CD4-positive, alpha-beta T cell (primary cell): ENCODE measurements at regions not wholly inside any gene's neighbourhood (a gene's known extent, or its start where the extent isn't known, plus 50 kb on each side); places are given as distances from the start of the nearest gene placed in this dataset.

Experiments used
- ATAC-seq: fragments of 200-7000 bp; cut with Tn5 transposase; one replicate; pipeline ENCODE4 v1.10.0; 2022; ENCODE audit warnings: mild to moderate bottlenecking; ENCODE audit not compliant: poor library complexity
- CTCF ChIA-PET: fragments of 350-600 bp; sonication (Branson Sonifier 250); formaldehyde crosslinking; loops from one replicate; lab custom pipeline; 2021; ENCODE audit warnings: antibody characterized with exemption, inconsistent platforms; lab: Charles Lee
- POLR2A ChIA-PET: fragments of 350-600 bp; sonication (Branson Sonifier 250); formaldehyde crosslinking; loops from one replicate; lab custom pipeline; 2021; ENCODE audit warnings: antibody characterized with exemption, inconsistent platforms; lab: Charles Lee
- DNase-seq, 14 experiments: peaks; one replicate each; pipeline ENCODE4 v3.0.0-alpha.2; 2013 to 2020; ENCODE audit warnings: mixed read lengths in 2 of 14
- H3K27ac ChIP-seq, 2 donors: one replicate each; pipeline versions ENCODE4 v1.5.1 to v1.7.0; 2013; ENCODE audit warnings: low read length in 2 of 2, low read depth in 1 of 2, mild to moderate bottlenecking in 1 of 2
- H3K27me3 ChIP-seq, 2 experiments: 1 replicate in 1 of 2; 2 replicates in 1 of 2; pipeline versions ENCODE4 v1.6.1 to v1.7.0; 2013; ENCODE audit warnings: low read length in 2 of 2, control low read depth in 1 of 2, mild to moderate bottlenecking in 1 of 2, moderate library complexity in 1 of 2; ENCODE audit not compliant: insufficient read depth in 2 of 2, control insufficient read depth in 1 of 2
- H3K36me3 ChIP-seq: one replicate; pipeline ENCODE4 v1.6.1; 2013; ENCODE audit warnings: low read length, control low read depth; ENCODE audit not compliant: insufficient read depth
- H3K4me1 ChIP-seq: one replicate; pipeline ENCODE4 v1.6.1; 2013; ENCODE audit warnings: low read length, control low read depth; ENCODE audit not compliant: insufficient read depth
- H3K4me3 ChIP-seq: one replicate; pipeline ENCODE4 v1.5.1; 2013; ENCODE audit warnings: mild to moderate bottlenecking, low read length, moderate library complexity
- H3K9me3 ChIP-seq, 2 experiments: 1 replicate in 1 of 2; 2 replicates in 1 of 2; pipeline versions ENCODE4 v1.6.1 to v1.7.0; 2013; ENCODE audit warnings: low read length in 2 of 2, mild to moderate bottlenecking in 2 of 2, control low read depth in 1 of 2, moderate library complexity in 1 of 2; ENCODE audit not compliant: control insufficient read depth in 1 of 2, insufficient read depth in 1 of 2
- H3K27ac Mint-ChIP-seq: one replicate; pipeline ENCODE4 v1.8.0; 2020; ENCODE audit warnings: mixed read lengths
- H3K27me3 Mint-ChIP-seq: one replicate; pipeline ENCODE4 v1.8.0; 2021; ENCODE audit warnings: mixed read lengths
- H3K36me3 Mint-ChIP-seq: one replicate; pipeline ENCODE4 v1.8.0; 2021; ENCODE audit warnings: low read depth, mixed read lengths
- H3K4me1 Mint-ChIP-seq: one replicate; pipeline ENCODE4 v1.8.0; 2021; ENCODE audit warnings: low read depth, mixed read lengths
- H3K4me3 Mint-ChIP-seq: one replicate; pipeline ENCODE4 v1.8.0; 2020; ENCODE audit warnings: mild to moderate bottlenecking, mixed read lengths
- H3K9me3 Mint-ChIP-seq: one replicate; pipeline ENCODE4 v1.8.0; 2020; ENCODE audit warnings: mixed read lengths
- intact Hi-C, 2 experiments: fragments of 100-400 bp; cut with DNase I in 1 of 2; cut with micrococcal nuclease in 1 of 2; formaldehyde crosslinking; loops; one replicate each; pipeline versions ENCODE4 v1.15.1 to v1.9.0; 2023 to 2025; cut with DNase I, micrococcal nuclease
- TF ChIP-seq, protein P1 (sequence below): fragments of 200-600 bp; IDR thresholded peaks from one replicate; pipeline ENCODE4 v1.8.0; 2022; ENCODE audit warnings: antibody characterized with exemption, mild to moderate bottlenecking

GRCh38 chr4:170526471-170526870, 436.7 kb upstream of the AADAT start:
- Mint-ChIP-seq H3K4me1 (no peaks in the 10 kb centered on the region), H3K27ac (no peak overlapping the region), H3K9me3 (peaks cover 2% of the 10 kb centered on the region), H3K4me3 (no peak overlapping the region), H3K36me3 (no peaks in the 10 kb centered on the region), H3K27me3 (no peaks in the 10 kb centered on the region)
- Histone ChIP-seq H3K4me3 (no peak overlapping the region), H3K27ac (no peak overlapping the region), H3K9me3 (no peaks in the 10 kb centered on the region), H3K27me3 (no peaks in the 10 kb centered on the region), H3K4me1 (no peaks in the 10 kb centered on the region), H3K36me3 (no peaks in the 10 kb centered on the region)
- TF ChIP-seq, protein P1, sequence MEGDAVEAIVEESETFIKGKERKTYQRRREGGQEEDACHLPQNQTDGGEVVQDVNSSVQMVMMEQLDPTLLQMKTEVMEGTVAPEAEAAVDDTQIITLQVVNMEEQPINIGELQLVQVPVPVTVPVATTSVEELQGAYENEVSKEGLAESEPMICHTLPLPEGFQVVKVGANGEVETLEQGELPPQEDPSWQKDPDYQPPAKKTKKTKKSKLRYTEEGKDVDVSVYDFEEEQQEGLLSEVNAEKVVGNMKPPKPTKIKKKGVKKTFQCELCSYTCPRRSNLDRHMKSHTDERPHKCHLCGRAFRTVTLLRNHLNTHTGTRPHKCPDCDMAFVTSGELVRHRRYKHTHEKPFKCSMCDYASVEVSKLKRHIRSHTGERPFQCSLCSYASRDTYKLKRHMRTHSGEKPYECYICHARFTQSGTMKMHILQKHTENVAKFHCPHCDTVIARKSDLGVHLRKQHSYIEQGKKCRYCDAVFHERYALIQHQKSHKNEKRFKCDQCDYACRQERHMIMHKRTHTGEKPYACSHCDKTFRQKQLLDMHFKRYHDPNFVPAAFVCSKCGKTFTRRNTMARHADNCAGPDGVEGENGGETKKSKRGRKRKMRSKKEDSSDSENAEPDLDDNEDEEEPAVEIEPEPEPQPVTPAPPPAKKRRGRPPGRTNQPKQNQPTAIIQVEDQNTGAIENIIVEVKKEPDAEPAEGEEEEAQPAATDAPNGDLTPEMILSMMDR = no peak
- intact Hi-C loops = no loop called here
- CTCF ChIA-PET = no interaction called here
- ATAC-seq (no peak), DNase-seq (no peak)
- POLR2A ChIA-PET = no interaction called here

DNA sequence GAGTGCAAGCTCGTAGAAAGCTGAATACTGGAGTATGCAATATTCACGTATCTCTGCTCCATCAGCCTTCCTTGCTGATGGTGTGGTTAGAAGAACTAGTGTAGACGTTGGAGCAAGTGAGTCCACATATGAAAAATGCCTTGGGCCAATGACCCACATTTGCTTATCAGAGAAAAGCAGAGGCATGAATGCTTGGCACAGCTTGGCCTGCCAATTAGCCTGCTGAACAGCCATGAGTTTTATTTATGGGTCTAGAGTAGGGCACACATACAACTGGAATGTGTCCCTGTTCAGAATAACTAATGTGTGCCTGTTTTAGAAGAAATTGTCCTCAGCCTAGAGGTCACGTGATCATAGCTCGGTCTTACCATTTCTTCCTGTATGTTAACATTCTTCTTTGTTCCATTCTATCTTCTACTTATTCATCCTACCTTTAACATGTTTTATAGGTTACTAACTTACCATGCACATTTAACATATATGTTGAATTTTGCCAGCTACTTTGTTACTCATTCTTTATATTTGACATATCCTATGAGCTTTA, 432.7 kb upstream of the AADAT start:
- Histone ChIP-seq H3K27me3 (no peaks in the 10 kb centered on the region), H3K4me1 (no peaks in the 10 kb centered on the region), H3K36me3 (no peaks in the 10 kb centered on the region), H3K27ac (no peak overlapping the region), H3K4me3 (no peak overlapping the region), H3K9me3 (peaks cover 0 to 5% of the 10 kb centered on the region in 2 experiments)
- CTCF ChIA-PET = no interaction called here
- no peaks in the 10 kb centered on the region for H3K36me3 Mint-ChIP-seq
- no peaks in the 10 kb centered on the region for H3K4me1 Mint-ChIP-seq
- H3K4me3 Mint-ChIP-seq = no peak overlapping the region
- intact Hi-C loops = no loop called here
- POLR2A ChIA-PET = no interaction called here
- TF ChIP-seq, protein P1 = no peak
- H3K9me3 Mint-ChIP-seq = peaks cover 2% of the 10 kb centered on the region
- H3K27ac Mint-ChIP-seq = no peak overlapping the region
- no peak for ATAC-seq
- H3K27me3 Mint-ChIP-seq = no peaks in the 10 kb centered on the region
- DNase-seq = no peak

DNA sequence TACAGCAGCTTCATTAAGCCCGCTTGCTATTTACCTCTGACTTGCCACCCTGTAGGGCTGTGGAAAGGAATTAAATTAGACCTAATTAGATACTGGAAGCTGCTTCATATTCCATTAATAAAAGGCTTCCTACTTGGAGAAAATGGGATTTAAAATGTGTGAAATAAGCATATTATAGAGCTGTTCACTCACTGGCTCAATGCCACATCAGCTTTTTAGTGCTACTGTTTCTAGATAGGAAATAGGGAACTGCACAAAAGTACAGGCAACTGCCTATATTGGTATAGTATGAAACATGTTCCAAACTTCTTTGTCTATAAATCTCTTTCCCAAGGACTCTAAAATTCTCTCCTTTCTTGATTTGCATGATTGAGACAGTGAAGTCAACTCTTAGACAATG, 407.9 kb upstream of the AADAT start:
- intact Hi-C loops = no loop called here
- H3K4me3 Mint-ChIP-seq = no peak overlapping the region
- Histone ChIP-seq H3K9me3 (no peaks in the 10 kb centered on the region), H3K36me3 (no peaks in the 10 kb centered on the region), H3K4me1 (no peaks in the 10 kb centered on the region), H3K27me3 (no peaks in the 10 kb centered on the region), H3K27ac (no peak overlapping the region), H3K4me3 (no peak overlapping the region)
- H3K4me1 Mint-ChIP-seq = no peaks in the 10 kb centered on the region
- DNase-seq (no peak), ATAC-seq (no peak)
- H3K27ac Mint-ChIP-seq = no peak overlapping the region
- H3K27me3 Mint-ChIP-seq = no peaks in the 10 kb centered on the region
- POLR2A ChIA-PET = no interaction called here
- CTCF ChIA-PET = no interaction called here
- TF ChIP-seq, protein P1 = no peak
- peaks cover 5% of the 10 kb centered on the region for H3K9me3 Mint-ChIP-seq
- no peaks in the 10 kb centered on the region for H3K36me3 Mint-ChIP-seq
